HG03460 (cell line): ENCODE measurements at regions not wholly inside any gene's neighbourhood (a gene's known extent, or its start where the extent isn't known, plus 50 kb on each side); places are given as distances from the start of the nearest gene placed in this dataset.
"Not testable (repeated sequence)": the region's sequence is repeated elsewhere in the genome, so short reads cannot be mapped to it uniquely, and the experiment has no call there.

Source experiments
- ATAC-seq: cut with Tn5 transposase; IDR thresholded peaks from one replicate; pipeline ENCODE4 v1.9.1; 2021; ENCODE audit not compliant: unreplicated experiment

GRCh38 chr4:108409691-108410090 is 210.7 kb upstream of the RPL34 start:
- ATAC-seq, result not testable (repeated sequence)

GRCh38 chr4:108405586-108405985 is 214.8 kb upstream of the RPL34 start:
- ATAC-seq, result no peak

DNA sequence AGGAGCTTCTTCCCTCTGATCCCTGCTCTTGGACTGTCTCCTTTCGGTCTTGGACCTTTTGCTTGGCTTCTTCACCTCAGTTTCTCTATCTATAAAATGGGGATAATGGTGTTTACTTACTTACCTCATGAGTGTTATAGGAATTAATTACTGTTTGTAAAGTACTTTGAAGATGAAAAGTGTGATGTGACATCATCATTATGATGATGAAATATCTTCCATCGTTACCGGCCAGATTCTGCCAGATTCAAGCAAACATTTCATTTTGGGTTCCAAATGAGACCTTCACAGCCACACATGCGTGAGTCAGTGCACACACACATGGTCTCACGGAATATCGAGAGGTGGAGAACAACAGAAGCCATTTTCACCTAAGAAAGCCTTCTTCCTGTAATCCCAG is 220.1 kb upstream of the RPL34 start:
- ATAC-seq, result no peak

DNA sequence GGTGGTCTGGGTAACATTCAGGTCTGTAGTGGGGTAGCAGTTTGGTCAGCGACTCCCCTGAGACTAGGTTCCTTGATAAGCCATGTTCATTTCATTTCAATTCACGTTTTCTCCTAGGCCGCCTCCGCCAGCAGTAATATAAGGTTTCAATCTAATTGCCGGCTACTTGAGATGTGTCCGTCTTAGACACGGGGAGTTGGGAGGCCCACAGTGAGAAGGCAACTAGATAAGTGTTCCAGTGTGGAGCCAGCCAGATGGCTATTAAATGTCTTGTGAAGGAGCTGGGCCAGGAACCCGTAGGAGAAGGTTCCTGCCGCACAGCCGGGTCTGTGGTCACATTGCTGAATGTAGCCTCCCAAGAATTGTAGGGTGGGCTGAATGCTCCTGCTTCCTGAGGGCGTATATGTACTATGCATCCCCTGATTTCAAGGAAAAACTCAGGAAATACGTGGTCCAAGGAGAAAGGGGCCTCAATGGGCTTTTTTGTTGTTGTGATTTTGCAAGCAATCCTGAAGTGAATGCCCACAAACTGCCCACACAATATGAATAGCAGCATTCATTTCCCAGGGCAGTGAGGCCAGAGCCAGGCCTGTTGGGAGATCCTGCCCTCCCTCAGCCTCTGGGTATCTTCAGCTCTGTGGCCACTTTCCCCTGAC is 220.6 kb upstream of the RPL34 start:
- ATAC-seq, result no peak

GRCh38 chr4:108398836-108399235 is 221.5 kb upstream of the RPL34 start:
- no peak for ATAC-seq

GRCh38 chr4:108398316-108398715 is 222.1 kb upstream of the RPL34 start:
- ATAC-seq, result no peak

- ATAC-seq, result no peak
Observed at GRCh38 chr4:108397850-108398249, 222.5 kb upstream of the RPL34 start.

- no peak for ATAC-seq
Observed at GRCh38 chr4:108396900-108397497, 223.4 kb upstream of the RPL34 start.

- ATAC-seq, result no peak
Observed at GRCh38 chr4:108395786-108396185, 224.6 kb upstream of the RPL34 start.

DNA sequence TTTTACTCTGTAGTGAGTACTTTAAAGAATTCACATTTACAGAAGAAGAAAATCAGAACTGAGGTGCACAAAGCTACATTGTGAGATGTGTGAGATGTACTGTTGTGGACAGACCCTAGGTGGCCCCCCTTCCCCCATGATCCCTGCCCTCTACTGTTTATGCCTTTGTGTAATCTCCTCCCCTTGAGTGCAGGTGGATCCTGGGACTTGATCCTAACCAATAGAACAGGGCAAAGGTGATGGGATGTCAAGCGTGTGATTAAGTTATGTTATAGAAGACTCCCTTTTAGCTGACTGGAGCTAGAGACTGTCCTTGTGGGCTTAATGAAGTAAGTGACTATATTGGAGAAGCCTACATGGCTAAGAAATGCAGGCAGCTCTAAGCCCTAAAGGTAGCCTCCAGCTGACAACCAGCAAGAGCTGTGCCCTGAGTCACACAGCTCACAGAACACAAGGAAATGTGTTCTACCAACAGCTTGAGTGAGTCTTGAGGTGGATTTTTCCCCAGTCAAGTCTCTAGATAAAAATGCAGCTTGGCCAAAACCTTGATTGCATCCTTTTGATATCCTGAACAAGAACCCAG is 225.2 kb upstream of the LEF1 start:
- ATAC-seq, result no peak

- no peak for ATAC-seq
Observed at GRCh38 chr4:108391701-108392455, 223.1 kb upstream of the LEF1 start.

DNA sequence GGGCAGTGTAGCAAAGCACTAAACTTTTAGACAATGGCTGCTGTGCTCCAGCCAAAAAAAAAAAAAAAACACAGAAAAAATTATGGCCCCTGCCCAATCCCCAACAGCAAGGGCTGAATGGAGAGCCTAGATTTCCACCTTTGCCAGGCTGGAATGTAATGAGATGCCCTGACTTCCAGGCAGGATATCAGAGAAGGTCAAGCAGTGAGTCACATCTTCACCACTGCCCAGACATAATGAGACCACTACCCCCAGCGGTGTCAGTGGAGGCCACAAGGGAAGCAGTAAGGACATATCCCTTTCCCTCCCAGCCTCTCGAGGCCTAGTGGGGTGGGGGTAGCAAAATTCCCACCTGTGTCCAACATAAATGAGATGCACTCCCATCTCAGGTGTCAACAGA is 216.3 kb upstream of the LEF1 start:
- ATAC-seq, result no peak

- no peak for ATAC-seq
Observed at GRCh38 chr4:108384544-108384943, 215.8 kb upstream of the LEF1 start.

DNA sequence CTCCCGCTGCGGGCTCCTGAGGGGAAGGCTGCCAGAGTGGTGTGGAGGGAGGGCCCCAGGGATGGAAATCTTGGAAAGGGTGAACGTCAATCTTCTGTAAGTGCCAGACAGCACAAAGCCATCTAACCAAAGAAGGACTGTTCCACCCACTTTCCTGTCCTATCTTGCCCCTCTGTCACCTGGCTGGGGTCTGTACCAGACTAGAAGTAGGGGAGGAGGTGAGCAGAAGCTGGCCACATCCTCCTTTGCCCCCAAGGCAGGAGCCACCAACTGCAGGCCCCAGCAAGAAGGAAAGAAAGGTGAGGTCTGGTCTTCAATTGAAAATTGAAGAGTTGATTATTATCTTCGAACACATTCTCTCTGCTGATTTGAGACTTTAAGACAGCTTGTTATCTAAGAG is 214.4 kb upstream of the LEF1 start:
- no peak for ATAC-seq

DNA sequence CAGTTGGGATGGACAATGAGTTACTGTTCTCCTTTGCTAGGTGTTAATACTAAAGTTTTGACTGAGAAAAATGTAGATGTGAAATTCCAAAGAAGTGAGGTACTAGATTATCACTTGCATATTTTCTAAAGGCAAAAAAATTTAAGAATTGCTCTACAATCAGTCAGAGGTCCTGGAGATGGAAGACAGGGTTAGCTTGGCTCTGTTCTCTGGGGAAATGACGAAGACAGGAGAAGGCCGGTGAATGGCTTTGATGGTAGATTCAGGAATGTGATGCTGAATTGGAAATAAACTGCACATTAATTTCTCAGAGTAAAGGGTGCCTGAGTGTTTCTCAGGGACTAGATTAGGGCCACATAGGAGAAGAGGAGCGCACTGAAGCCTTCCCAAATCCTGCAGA is 214.0 kb upstream of the LEF1 start:
- no peak for ATAC-seq

DNA sequence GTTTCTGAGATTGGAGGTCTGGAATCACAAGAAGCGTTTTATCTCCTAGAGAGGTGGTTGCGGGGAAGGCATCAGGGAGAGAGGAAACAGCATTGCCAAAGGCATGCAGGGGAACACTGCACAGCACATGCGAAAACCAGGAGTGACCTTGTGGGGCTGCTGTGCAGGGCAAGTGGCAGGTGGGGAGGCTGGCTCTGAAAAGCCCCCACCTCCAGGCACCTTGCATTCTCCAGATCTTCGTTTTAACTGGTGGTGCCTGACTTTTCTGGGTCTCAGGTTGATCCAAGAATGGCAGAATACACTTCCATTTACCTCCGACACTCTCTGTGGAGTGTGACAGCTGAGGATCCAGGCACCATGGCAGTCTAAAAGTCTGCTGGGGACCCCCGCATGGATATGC is 209.4 kb upstream of the LEF1 start:
- ATAC-seq, result no peak

- no peak for ATAC-seq
Observed at GRCh38 chr4:108377021-108377420, 208.3 kb upstream of the LEF1 start.

DNA sequence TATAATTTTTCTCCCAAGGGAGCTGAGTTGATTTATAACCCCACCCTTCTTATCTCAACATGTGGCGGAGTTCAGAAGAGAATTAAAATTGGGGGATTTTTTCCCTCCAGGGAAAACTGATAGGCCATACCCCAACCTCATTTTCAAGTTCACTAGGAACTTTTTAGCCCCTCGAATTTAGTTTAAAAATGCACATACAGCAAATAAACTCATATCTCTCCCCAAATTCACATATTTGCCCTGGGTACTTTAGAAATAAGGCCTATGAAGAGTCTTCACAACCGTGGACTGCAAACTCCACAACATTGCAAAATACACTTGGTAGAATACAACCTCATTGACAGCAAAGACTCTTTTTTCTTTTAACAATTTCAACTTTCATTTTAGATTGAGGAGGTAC is 206.7 kb upstream of the LEF1 start:
- no peak for ATAC-seq

GRCh38 chr4:108372681-108373080 is 203.9 kb upstream of the LEF1 start:
- no peak for ATAC-seq

DNA sequence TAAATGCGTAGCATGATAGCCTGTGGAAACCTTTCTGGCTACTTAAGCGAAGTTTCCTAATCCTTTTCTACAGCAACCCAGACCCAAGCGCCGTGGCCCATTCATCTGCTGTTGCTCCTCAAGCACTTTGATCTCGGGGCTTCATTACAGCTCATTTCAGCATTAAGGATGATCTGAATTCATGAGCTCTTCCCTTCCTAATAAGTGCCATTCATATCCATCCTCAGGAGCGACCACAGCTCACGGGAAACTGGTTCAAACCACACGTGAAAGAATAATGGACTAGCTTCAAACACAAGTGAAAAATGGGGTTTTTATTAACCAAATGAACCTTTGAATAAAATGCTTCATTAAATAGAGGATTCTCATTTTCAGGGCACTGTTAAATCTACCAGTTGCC is 202.6 kb upstream of the LEF1 start:
- no peak for ATAC-seq

- no peak for ATAC-seq
Observed at GRCh38 chr4:108370291-108371141, 201.8 kb upstream of the LEF1 start.
